ENCODE measurements at regions not wholly inside any gene's neighbourhood (a gene's known extent, or its start where the extent isn't known, plus 50 kb on each side); places are given as distances from the start of the nearest gene placed in this dataset.

- DNase-seq (ENCODE audit: low read depth), result no peak
Measured at GRCh38 chr12:91396293-91396692, 213.7 kb upstream of the DCN start.

GRCh38 chr12:91395628-91396135, 213.1 kb upstream of the DCN start:
- DNase-seq (ENCODE audit: low read depth), result no peak

DNA sequence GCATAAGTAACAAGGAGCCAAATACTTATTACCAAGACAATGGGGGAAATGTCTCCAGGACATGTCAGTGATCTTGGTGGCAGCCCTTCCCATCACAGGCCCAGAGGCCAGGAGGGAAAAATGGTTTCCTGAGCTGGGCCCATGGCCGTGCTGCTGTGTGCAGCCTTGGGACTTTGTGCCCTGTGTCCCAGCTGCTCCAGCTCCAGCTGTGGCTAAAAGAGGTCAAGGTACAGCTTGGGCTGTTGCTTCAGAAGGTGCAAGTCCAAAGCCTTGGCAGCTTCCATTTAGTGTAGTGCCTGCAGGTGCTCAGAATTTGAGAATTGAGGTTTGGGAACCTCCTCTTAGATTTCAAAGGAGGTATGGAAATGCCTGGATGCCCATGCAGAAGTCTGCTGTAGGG, 212.3 kb upstream of the DCN start:
- no peak for DNase-seq (ENCODE audit: low read depth)

GRCh38 chr12:91388573-91388972, 206.0 kb upstream of the DCN start:
- DNase-seq (ENCODE audit: low read depth), result no peak

DNA sequence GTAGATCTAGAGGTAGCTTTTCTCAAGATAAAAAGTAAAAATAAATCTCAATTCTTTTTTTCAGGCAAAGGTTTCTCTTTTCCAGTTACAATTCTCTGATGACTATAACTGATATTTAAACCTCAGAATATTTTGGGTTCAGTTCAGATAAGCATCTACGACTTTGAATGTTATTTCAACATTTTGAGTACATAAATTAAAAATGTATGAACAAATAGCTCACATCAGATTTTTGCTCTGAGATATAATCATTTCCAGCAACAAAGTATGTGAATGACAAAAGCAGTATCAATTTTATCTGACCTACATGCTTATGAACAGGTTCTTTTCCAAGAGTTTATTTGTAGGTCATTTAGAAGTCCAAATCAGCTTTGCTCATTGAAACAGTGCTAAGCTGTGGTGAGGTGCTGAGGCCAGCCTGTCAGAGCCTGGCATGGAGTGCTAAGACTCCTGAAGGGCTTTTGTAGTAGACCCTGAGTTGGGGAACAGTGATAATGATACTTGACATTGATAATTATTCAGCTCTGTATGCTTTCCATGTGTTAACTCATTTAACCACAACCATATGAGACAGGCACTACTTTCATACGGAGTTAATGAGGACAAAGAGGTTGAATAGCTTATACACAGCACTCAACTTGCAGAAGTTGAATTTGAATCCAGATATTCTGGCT, 205.0 kb upstream of the DCN start:
- DNase-seq (ENCODE audit: low read depth), result no peak

DNA sequence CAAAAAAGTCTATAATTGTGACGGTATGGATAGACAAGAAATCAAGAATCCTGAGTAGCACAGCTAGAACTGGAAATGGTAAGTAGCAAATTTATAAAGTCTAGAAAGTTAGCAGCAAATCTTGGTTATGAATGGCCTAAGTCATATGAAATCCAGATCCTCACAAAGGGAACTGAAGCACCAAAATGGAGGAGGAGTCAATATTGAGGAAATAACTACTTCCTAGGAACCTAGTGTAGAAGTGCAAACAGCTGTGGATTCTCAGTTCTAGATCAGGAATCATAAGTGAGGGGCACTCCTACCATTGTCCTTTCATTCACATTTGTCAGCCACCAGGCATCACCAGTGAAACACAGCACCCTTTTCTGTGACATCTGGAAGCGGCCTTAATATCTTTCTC, 202.2 kb upstream of the DCN start:
- DNase-seq (ENCODE audit: low read depth), result no peak

GRCh38 chr12:91384366-91384765, 201.7 kb upstream of the DCN start:
- no peak for DNase-seq (ENCODE audit: low read depth)

- DNase-seq (ENCODE audit: low read depth), result no peak
Measured at GRCh38 chr12:91383099-91383498, 200.5 kb upstream of the DCN start.

GRCh38 chr12:91382081-91382543, 199.5 kb upstream of the DCN start:
- DNase-seq (ENCODE audit: low read depth), result peak; percentile 74

DNA sequence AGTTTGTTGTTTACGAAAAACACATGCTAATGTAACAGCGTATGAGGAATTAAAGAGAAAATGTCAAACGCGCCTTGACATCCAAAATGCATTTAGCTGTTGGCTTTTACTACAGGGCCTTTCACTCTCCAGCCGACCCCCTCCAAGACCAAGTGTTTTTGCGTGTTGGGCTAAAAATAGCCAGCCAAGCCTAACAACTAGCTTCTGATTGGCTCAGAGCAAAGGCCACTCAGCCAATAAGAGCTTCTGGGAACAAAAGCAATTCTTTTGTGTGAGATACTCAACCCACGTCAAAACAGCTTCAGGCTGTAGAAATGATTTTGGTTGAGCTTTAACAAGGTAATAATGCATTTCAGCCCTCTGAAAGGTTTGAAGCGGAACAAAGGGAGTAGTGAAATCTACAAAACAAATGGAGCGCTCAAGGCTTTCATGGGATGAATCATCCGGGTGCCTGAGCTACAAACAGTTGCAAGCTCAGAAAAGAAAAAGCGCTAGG, 198.7 kb upstream of the DCN start:
- DNase-seq (ENCODE audit: low read depth), result no peak

DNA sequence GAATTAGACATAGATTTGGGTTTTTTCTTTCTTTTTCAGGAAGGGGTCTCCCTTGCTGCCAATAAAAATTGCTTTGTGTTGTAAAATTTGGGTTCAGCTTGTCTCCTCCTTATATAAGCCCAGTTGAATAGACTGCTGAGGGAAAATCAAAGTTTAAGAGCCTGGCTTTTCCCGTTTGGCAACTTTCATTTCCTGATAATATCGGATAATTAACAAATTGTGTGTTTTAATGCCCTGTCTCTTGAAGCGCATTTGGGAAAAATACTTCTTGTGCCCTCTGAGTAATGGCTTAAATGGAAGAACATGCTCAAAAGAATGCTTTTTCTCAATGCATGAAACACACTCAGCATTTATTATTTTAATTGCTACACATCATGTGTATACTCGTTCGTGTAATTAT, 198.0 kb upstream of the DCN start:
- DNase-seq (ENCODE audit: low read depth), result no peak

DNA sequence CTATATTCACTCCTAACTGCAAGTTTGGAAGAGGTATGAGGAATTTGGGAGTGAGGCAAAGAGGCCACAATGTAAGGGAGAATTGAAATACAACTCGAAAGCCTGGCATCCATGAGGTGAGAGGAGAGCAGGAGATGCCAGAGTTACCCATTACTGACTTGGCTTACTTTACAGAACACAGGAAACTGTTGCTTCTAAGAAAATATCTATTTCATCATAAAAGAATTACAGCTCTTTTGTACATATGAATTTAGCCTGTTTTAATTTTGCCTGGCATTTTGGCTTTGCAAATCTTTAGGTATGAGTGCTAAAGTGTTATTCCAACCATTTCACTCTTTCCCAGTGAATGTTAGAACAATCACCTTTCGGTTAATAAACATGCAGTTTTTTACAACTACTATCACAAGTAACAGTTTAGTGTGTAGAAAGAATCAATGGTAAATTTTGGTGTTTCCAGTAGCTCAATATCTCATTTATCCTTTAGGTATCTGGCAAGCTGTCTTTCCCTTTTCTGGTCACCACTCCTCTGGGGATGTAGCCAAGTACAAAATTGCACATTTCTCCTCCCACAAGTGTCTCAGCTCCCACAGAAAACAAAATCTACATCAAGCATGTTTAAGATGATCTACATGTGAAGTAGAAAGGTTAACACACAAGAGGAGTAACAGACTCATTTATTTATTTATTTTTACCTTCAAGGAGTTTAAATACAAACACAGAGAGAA, 196.6 kb upstream of the DCN start:
- DNase-seq (ENCODE audit: low read depth), result no peak

GRCh38 chr12:91377436-91377835, 194.8 kb upstream of the DCN start:
- DNase-seq (ENCODE audit: low read depth), result no peak

DNA sequence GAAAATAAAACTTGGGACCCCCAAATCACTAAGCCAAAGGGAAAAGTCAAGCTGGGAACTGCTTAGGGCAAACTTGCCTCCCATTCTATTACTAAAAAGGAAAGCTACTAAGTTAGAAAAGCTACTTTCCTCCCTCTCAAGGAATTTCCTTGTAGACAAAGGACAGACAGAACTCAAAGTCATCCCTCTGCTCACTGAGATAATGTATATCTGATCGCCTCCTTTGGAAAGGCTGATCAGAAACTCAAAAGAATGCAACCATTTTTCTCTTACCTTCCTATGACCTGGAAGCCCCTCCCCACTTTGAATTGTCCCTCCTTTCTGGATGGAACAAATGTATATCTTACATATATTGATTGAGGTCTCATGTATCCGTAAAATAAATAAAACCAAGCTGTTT, 190.5 kb upstream of the DCN start:
- DNase-seq (ENCODE audit: low read depth), result no peak

DNA sequence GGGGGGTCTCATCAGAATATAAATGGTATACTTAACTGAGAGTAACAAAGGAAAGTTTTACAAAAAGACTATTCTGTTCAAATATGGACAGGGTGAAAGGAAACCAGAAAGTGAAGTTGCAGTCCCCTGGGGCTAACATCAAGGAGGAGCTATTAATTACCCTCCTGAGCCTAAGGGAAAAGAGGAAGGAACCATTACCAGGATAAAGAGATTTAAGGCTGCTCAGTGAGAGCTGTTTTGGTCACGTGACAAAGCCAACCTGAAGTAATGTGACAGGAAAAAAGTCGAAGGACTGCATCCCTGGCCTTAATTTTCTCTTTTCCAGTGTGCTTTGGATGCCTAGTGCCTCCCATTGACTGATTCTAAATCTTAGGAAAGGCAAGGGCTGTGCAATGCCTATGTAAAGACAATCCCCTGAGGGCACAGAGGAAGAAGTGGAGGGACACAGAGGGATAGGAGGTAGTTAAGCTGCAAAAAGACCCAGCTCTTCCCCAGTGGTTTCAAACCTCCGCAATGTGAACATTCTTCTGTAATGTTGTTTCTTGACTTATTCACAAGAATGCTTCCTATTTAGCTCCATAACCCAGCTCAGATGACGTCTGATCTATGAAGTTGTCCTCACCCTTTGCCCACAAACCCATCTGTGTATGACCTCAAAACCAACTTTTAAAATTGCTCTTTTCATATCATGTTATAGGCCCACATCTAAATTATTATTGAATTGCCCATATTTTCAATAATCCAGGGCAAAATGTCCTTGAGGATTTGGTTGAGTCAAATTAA, 187.7 kb upstream of the DCN start:
- DNase-seq (ENCODE audit: low read depth), result no peak

- no peak for DNase-seq (ENCODE audit: low read depth)
Measured at GRCh38 chr12:91368613-91369012, 186.0 kb upstream of the DCN start.

GRCh38 chr12:91367234-91367849, 184.7 kb upstream of the DCN start:
- no peak for DNase-seq (ENCODE audit: low read depth)

DNA sequence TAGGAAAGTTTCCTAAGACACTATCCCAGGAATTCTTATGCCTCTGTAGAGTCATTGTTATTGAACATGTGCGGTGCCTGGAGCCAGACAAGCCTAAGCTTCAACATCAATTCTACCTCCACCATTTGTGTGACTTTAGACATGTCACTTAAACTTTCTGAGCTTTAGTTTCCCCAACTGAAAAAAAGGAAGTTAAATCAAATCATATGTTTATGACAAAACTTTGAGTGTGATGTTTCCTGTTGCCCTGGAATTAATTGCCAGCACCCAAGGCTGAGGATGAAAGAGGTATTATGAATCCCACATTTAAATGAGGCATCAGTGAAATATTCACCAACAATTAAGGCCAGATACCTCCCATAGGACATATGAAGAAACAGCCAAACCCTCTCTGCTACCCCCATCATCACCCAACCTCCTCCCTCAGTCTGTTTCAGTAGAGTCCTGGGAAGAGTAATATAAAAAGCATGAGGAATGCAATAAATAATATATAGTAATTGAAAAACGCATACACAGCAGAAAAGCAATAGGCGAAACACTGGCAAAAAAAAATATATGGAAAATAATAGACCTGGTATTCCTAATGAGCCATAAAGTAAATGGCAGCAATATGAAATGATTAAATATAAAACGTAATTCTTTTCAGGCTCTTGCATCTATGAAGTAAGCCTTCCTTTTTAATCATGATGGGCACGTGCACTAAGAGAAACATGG, 182.0 kb upstream of the DCN start:
- DNase-seq (ENCODE audit: low read depth), result no peak

GRCh38 chr12:91361864-91362263, 179.2 kb upstream of the DCN start:
- no peak for DNase-seq (ENCODE audit: low read depth)

DNA sequence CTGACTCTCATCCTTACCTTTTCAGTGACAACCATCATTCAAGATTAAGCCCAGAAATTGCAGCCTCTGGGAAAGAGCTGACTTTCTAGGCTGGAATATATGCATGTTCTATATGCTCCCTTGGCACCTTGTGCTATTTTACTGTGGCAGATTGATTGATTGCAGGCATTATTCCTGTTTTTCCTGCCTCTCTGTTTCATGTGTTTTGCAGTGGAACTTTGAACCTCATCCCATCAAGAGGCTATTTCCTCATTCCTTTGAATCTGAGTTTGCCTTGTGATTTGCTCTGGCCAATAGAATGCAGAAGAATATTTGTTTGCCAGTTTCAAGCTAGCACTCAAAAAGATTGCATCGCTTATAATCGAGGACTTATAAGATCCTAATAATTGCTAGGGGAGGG, 174.8 kb upstream of the DCN start:
- DNase-seq (ENCODE audit: low read depth), result no peak

GRCh38 chr12:91356405-91356804, 173.8 kb upstream of the DCN start:
- DNase-seq (ENCODE audit: low read depth), result no peak
